ENCODE measurements at regions not wholly inside any gene's neighbourhood (a gene's known extent, or its start where the extent isn't known, plus 50 kb on each side); places are given as distances from the start of the nearest gene placed in this dataset.

DNA sequence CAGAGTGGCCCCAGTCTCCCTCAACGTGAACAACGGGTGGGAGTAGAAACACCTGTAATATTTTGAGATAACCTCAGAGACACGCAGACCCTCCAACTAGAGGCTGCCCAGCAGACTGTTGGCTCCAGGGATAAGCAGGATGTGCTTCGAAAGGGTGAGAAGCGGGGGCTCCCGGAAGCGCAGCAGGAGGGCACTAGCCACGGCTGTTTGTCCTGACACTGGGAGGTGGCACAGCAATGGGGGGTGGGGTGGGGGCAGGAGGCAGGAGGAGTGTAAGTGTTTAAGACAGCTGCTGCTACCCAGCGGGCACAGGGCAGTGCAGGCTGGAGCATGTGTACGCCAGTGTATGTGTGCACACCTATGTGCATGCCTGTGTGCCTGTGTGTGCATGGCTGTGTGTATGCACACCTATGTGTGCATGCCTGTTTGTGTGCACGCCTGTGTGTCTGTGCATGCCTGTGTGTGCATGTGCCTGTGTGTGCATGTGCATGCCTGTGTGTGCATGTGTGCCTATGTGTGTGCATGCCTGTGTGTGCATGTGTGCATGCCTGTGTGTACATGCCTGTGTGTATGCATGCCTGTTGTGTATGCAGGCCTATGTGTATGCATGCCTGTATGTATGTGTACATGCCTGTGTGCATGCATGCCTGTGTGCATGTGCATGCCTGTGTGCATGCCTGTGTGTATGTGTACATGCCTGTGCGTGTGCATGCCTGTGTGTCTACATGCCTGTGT, 154.7 kb downstream of the SHANK2 start:
- 74 to 81% (median 78%) methylated on average over 12 of the region's 12 CpGs for WGBS, 3 donors
- H3K27me3 ChIP-seq (ENCODE audit: insufficient read depth in 3 of 3, low read length in 2 of 3): peaks cover 0 to 2% (median 0%) of the 10 kb centered on the region in 3 donors
- TF ChIP-seq, protein P1, sequence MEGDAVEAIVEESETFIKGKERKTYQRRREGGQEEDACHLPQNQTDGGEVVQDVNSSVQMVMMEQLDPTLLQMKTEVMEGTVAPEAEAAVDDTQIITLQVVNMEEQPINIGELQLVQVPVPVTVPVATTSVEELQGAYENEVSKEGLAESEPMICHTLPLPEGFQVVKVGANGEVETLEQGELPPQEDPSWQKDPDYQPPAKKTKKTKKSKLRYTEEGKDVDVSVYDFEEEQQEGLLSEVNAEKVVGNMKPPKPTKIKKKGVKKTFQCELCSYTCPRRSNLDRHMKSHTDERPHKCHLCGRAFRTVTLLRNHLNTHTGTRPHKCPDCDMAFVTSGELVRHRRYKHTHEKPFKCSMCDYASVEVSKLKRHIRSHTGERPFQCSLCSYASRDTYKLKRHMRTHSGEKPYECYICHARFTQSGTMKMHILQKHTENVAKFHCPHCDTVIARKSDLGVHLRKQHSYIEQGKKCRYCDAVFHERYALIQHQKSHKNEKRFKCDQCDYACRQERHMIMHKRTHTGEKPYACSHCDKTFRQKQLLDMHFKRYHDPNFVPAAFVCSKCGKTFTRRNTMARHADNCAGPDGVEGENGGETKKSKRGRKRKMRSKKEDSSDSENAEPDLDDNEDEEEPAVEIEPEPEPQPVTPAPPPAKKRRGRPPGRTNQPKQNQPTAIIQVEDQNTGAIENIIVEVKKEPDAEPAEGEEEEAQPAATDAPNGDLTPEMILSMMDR (IDR thresholded peaks at IDR 0.05): no peak

DNA sequence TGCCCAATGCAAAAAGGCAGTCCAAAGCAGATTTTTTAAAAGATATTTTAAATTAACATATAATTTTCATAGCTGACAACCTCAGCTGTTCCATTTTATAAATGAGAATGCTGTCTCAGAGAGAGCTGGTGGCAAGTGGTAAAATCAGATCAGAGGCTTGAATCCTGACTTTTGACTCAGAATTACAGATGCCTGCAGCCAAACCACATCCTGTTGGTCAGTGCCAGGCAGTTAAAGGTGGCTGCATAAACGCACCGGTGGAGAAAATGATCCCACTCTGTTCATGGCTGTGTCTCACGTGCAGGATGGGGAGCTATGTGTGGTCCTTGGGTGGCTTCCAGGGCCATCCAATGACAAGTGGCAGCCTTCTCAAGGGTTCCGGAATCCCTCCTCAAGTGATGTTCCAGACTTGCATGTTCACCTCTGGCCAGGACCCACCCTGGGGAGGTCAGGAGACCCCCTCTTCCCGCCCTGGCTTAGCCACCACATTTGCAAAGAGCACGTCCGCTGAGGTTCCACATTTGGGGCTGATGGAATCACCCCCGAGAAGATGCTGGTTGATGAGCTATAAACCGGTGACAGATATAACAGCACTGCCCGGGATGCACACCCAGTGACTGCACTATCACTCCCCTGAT, 155.5 kb downstream of the SHANK2 start:
- no peak overlapping the region for H3K4me3 ChIP-seq
- no peak overlapping the region for H3K27ac ChIP-seq
- DNase-seq (no peak), ATAC-seq (no peak)
- WGBS, 3 donors: 59 to 67% (median 66%) methylated on average over 10 of the region's 10 CpGs
- no peaks in the 10 kb centered on the region for H3K4me1 ChIP-seq
- H3K27me3 ChIP-seq (ENCODE audit: insufficient read depth in 3 of 3, low read length in 2 of 3): peaks cover 0 to 2% (median 0%) of the 10 kb centered on the region in 3 donors
- H3K36me3 ChIP-seq (ENCODE audit: insufficient read depth in 1 of 2, low read depth in 1 of 2): no peaks in the 10 kb centered on the region
- TF ChIP-seq, protein P1 (IDR thresholded peaks at IDR 0.05): no peak
- intact Hi-C loops (cut with DNase I): no loop called here
- H3K9me3 ChIP-seq: no peaks in the 10 kb centered on the region

More for the DNA sequence above, 154.7 kb downstream of the SHANK2 start:
- H3K36me3 ChIP-seq (ENCODE audit: insufficient read depth in 1 of 2, low read depth in 1 of 2): no peaks in the 10 kb centered on the region
- H3K9me3 ChIP-seq: no peaks in the 10 kb centered on the region
- H3K4me1 ChIP-seq: no peaks in the 10 kb centered on the region
- no peak overlapping the region for H3K27ac ChIP-seq
- no peak for DNase-seq
- no peak for ATAC-seq
- H3K4me3 ChIP-seq: no peak overlapping the region
- intact Hi-C loops (cut with DNase I): no loop called here

DNA sequence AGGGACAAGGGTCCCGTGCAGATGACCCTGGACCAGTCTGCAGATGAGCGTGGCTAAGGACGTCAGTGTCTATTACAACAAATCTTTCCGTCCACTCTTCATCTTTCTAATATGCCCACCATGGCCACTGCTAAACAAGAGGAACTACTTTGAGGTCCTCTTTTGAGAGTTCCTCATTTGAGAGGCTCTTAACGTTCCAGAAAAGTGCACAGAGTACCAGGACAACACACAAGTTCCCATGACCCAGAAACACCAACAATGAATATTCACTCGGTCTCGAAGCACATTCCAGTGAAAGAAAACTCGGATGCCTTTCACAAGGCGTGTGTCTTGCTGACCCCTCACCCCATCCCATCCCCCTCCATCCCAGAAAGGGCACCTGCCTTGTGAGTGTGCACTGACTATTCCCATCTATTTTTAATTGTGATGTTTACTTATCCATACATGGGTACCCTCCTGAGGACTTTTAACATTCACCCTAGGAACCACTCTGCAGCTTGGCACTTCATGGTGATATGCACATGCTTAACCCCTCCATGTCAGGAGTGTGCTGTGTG, 157.0 kb downstream of the SHANK2 start:
- ATAC-seq: no peak

DNA sequence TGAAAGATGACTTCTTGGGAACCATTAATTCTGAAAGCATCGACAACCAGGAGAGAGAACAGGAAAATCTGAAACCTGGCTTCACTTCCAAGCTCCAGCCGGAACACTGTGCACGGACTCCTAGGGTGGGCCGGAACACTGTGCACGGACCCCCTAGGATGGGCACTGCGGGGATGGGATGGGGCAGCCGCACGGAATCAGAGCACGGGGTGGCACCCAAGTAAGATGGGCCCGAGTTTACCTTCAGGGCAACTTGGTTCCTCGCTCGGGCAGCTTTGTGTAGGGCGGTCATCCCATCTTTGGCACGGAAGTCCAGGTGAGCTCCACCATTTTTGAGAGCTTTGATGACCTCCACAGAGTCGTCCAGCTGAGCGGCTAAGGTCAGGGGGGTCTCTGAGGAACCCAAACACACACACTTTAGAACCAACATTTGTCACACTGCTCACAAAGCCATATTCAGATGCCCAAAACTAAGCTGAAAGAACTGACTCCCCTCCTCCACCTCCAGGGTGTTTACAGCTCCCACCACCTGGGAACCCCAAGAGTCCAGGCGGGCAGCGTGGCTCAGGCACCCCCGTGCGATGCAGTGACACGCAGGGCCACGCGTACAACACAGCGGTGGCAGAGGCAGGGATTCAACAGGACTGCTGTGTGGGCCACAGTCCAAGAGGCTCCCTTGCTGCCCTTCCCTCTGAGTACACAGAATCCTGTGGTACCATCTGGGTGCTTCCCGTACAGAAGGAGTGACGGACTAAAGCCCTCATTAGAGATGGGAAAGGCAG, 157.9 kb downstream of the SHANK2 start:
- Histone ChIP-seq H3K36me3 (ENCODE audit: insufficient read depth in 1 of 2, low read depth in 1 of 2) (no peaks in the 10 kb centered on the region), H3K9me3 (no peaks in the 10 kb centered on the region), H3K27ac (no peak overlapping the region), H3K4me3 (no peak overlapping the region), H3K4me1 (no peaks in the 10 kb centered on the region), H3K27me3 (ENCODE audit: insufficient read depth in 3 of 3, low read length in 2 of 3) (peaks cover 0 to 3% (median 0%) of the 10 kb centered on the region in 3 donors)
- 88 to 91% (median 89%) methylated on average over 26 of the region's 26 CpGs for WGBS, 3 donors
- no peak for DNase-seq
- ATAC-seq: no peak
- intact Hi-C loops (cut with DNase I): no loop called here
- TF ChIP-seq, protein P1 (IDR thresholded peaks at IDR 0.05): no peak

More for the DNA sequence above, 157.0 kb downstream of the SHANK2 start:
- TF ChIP-seq, protein P1 (IDR thresholded peaks at IDR 0.05): no peak
- no peak for DNase-seq
- H3K9me3 ChIP-seq: no peaks in the 10 kb centered on the region
- no peaks in the 10 kb centered on the region for H3K4me1 ChIP-seq
- no peak overlapping the region for H3K27ac ChIP-seq
- H3K4me3 ChIP-seq: no peak overlapping the region
- peaks cover 0 to 2% (median 0%) of the 10 kb centered on the region in 3 donors for H3K27me3 ChIP-seq (ENCODE audit: insufficient read depth in 3 of 3, low read length in 2 of 3)
- 75 to 78% (median 75%) methylated on average over 9 of the region's 9 CpGs for WGBS, 3 donors
- intact Hi-C loops (cut with DNase I): no loop called here
- H3K36me3 ChIP-seq (ENCODE audit: insufficient read depth in 1 of 2, low read depth in 1 of 2): no peaks in the 10 kb centered on the region
